ENCODE measurements at regions not wholly inside any gene's neighbourhood (a gene's known extent, or its start where the extent isn't known, plus 50 kb on each side); places are given as distances from the start of the nearest gene placed in this dataset.

- no peak for TF ChIP-seq CTCF (IDR thresholded peaks at IDR 0.05; ENCODE audit: extremely low read depth, missing control alignments)
- DNase-seq (ENCODE audit: low spot score) = peak; percentile 14
Measured at GRCh38 chrX:135632353-135632752, 81.1 kb upstream of the CT45A1 start.

- no peak for DNase-seq (ENCODE audit: low spot score)
- no peak for TF ChIP-seq CTCF (IDR thresholded peaks at IDR 0.05; ENCODE audit: extremely low read depth, missing control alignments)
Measured at GRCh38 chrX:135639066-135639780, 74.2 kb upstream of the CT45A1 start.

GRCh38 chrX:135643916-135644315, 69.5 kb upstream of the CT45A1 start:
- no peak for TF ChIP-seq CTCF (IDR thresholded peaks at IDR 0.05; ENCODE audit: extremely low read depth, missing control alignments)
- no peak for DNase-seq (ENCODE audit: low spot score)

GRCh38 chrX:135644624-135645023, 68.8 kb upstream of the CT45A1 start:
- TF ChIP-seq CTCF (IDR thresholded peaks at IDR 0.05; ENCODE audit: extremely low read depth, missing control alignments) = no peak
- no peak for DNase-seq (ENCODE audit: low spot score)

GRCh38 chrX:135649029-135649428, 64.4 kb upstream of the CT45A1 start:
- no peak for DNase-seq (ENCODE audit: low spot score)
- TF ChIP-seq CTCF (IDR thresholded peaks at IDR 0.05; ENCODE audit: extremely low read depth, missing control alignments) = no peak

- DNase-seq (ENCODE audit: low spot score) = no peak
- no peak for TF ChIP-seq CTCF (IDR thresholded peaks at IDR 0.05; ENCODE audit: extremely low read depth, missing control alignments)
Measured at GRCh38 chrX:135649561-135649960, 63.9 kb upstream of the CT45A1 start.

- TF ChIP-seq CTCF (IDR thresholded peaks at IDR 0.05; ENCODE audit: extremely low read depth, missing control alignments) = no peak
- peak; percentile 2 for DNase-seq (ENCODE audit: low spot score)
Measured at GRCh38 chrX:135651647-135652295, 61.7 kb upstream of the CT45A1 start.

Data from GM20000 (cell line).